ENCODE measurements at regions not wholly inside any gene's neighbourhood (a gene's known extent, or its start where the extent isn't known, plus 50 kb on each side); places are given as distances from the start of the nearest gene placed in this dataset.
"Not testable (repeated sequence)": the region's sequence is repeated elsewhere in the genome, so short reads cannot be mapped to it uniquely, and the experiment has no call there.

- no peaks in the 10 kb centered on the region for H3K27me3 ChIP-seq
- H3K36me3 ChIP-seq (replicated peaks in 1 of 2; ENCODE audit: insufficient read depth in 1 of 2, low read depth in 2 of 2) = no peaks in the 10 kb centered on the region
- intact Hi-C loops (cut with DNase I) = no loop called here
- DNase-seq (peak in 1 of 4 donors; percentile 25), ATAC-seq (no peak)
- H3K9me3 ChIP-seq = no peaks in the 10 kb centered on the region
- H3K4me1 ChIP-seq = no peaks in the 10 kb centered on the region
- TF ChIP-seq CTCF (IDR thresholded peaks at IDR 0.05) (peak in 1 of 7 experiments; percentile 15), POLR2A (IDR thresholded peaks at IDR 0.05) (no peak)
- H3K4me3 ChIP-seq = no peak overlapping the region
- no peak overlapping the region for H3K27ac ChIP-seq
- WGBS, 2 donors = 70 to 75% methylated on average over 2 of the region's 2 CpGs
These were observed 155.1 kb downstream of the RND3 start for GRCh38 chr2:150332383-150332782.

- Histone ChIP-seq H3K9me3 (no peaks in the 10 kb centered on the region), H3K36me3 (replicated peaks in 1 of 2; ENCODE audit: insufficient read depth in 1 of 2, low read depth in 2 of 2) (no peaks in the 10 kb centered on the region), H3K27ac (no peak overlapping the region), H3K27me3 (no peaks in the 10 kb centered on the region), H3K4me1 (no peaks in the 10 kb centered on the region), H3K4me3 (no peak overlapping the region)
- no peak for DNase-seq
- TF ChIP-seq POLR2A (IDR thresholded peaks at IDR 0.05) = no peak
- no peak for TF ChIP-seq CTCF (IDR thresholded peaks at IDR 0.05)
- 61 to 71% methylated on average over 14 of the region's 14 CpGs for WGBS, 2 donors
- intact Hi-C loops (cut with DNase I) = no loop called here
- ATAC-seq = no peak
These were observed 159.6 kb downstream of the RND3 start for GRCh38 chr2:150327564-150328489.

GRCh38 chr2:150325656-150326314 is 161.7 kb downstream of the RND3 start:
- ATAC-seq (no peak), DNase-seq (no peak)
- Histone ChIP-seq H3K4me1 (no peaks in the 10 kb centered on the region), H3K27me3 (no peaks in the 10 kb centered on the region), H3K27ac (no peak overlapping the region), H3K36me3 (replicated peaks in 1 of 2; ENCODE audit: insufficient read depth in 1 of 2, low read depth in 2 of 2) (no peaks in the 10 kb centered on the region), H3K9me3 (no peaks in the 10 kb centered on the region), H3K4me3 (no peak overlapping the region)
- intact Hi-C loops (cut with DNase I) = no loop called here
- WGBS, 2 donors = 64 to 66% methylated on average over 6 of the region's 6 CpGs
- TF ChIP-seq POLR2A (IDR thresholded peaks at IDR 0.05) = no peak
- no peak for TF ChIP-seq CTCF (IDR thresholded peaks at IDR 0.05)

GRCh38 chr2:150323071-150323470 is 164.4 kb downstream of the RND3 start:
- H3K4me1 ChIP-seq; H3K27me3 ChIP-seq; H3K27ac ChIP-seq; H3K36me3 ChIP-seq (replicated peaks in 1 of 2; ENCODE audit: insufficient read depth in 1 of 2, low read depth in 2 of 2); H3K9me3 ChIP-seq; H3K4me3 ChIP-seq; ATAC-seq; intact Hi-C loops (cut with DNase I); DNase-seq: not testable (repeated sequence)

GRCh38 chr2:150320608-150321007 is 166.9 kb downstream of the RND3 start:
- DNase-seq (no peak), ATAC-seq (no peak)
- intact Hi-C loops (cut with DNase I) = no loop called here
- H3K36me3 ChIP-seq (replicated peaks in 1 of 2; ENCODE audit: insufficient read depth in 1 of 2, low read depth in 2 of 2) = no peaks in the 10 kb centered on the region
- 58 to 90% methylated on average over 1 of the region's 1 CpG for WGBS, 2 donors
- H3K27ac ChIP-seq = no peak overlapping the region
- peaks cover 0 to 8% (median 0%) of the 10 kb centered on the region in 3 donors for H3K9me3 ChIP-seq
- TF ChIP-seq POLR2A (IDR thresholded peaks at IDR 0.05) = no peak
- no peak for TF ChIP-seq CTCF (IDR thresholded peaks at IDR 0.05)
- no peaks in the 10 kb centered on the region for H3K27me3 ChIP-seq
- H3K4me3 ChIP-seq = no peak overlapping the region
- no peaks in the 10 kb centered on the region for H3K4me1 ChIP-seq
